Prostate gland (tissue), 2 donors: ENCODE measurements at regions not wholly inside any gene's neighbourhood (a gene's known extent, or its start where the extent isn't known, plus 50 kb on each side); places are given as distances from the start of the nearest gene placed in this dataset.

ENCODE experiments used
- POLR2A ChIP-seq: fragments of 450-650 bp; IDR thresholded peaks from one replicate; pipeline ENCODE4 v1.6.1; 2016; ENCODE audit warnings: antibody characterized with exemption, mild to moderate bottlenecking
- POLR2AphosphoS5 ChIP-seq: sonication (generic); formaldehyde crosslinking; IDR thresholded peaks from one replicate; pipeline ENCODE4 v1.6.1; 2017; ENCODE audit warnings: antibody characterized with exemption
- TF ChIP-seq, protein P1 (sequence below), 4 experiments: fragments of 200-600 bp in 2 of 4; fragments of 450-650 bp in 2 of 4; sonication (generic) in 2 of 4; IDR thresholded peaks; 1 replicate in 3 of 4; 2 replicates in 1 of 4; pipeline ENCODE4 v1.5.1; 2016 to 2019; ENCODE audit warnings: antibody characterized with exemption in 4 of 4, mild to moderate bottlenecking in 2 of 4, moderate library complexity in 2 of 4

- TF ChIP-seq, protein P1, sequence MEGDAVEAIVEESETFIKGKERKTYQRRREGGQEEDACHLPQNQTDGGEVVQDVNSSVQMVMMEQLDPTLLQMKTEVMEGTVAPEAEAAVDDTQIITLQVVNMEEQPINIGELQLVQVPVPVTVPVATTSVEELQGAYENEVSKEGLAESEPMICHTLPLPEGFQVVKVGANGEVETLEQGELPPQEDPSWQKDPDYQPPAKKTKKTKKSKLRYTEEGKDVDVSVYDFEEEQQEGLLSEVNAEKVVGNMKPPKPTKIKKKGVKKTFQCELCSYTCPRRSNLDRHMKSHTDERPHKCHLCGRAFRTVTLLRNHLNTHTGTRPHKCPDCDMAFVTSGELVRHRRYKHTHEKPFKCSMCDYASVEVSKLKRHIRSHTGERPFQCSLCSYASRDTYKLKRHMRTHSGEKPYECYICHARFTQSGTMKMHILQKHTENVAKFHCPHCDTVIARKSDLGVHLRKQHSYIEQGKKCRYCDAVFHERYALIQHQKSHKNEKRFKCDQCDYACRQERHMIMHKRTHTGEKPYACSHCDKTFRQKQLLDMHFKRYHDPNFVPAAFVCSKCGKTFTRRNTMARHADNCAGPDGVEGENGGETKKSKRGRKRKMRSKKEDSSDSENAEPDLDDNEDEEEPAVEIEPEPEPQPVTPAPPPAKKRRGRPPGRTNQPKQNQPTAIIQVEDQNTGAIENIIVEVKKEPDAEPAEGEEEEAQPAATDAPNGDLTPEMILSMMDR (IDR thresholded peaks at IDR 0.05) = no peak
- TF ChIP-seq POLR2A = no peak
- TF ChIP-seq POLR2AphosphoS5 = no peak
Measured at GRCh38 chr1:193456811-193457280, 270.4 kb upstream of the B3GALT2 start.
